Ishikawa (cell line): ENCODE measurements at regions not wholly inside any gene's neighbourhood (a gene's known extent, or its start where the extent isn't known, plus 50 kb on each side); places are given as distances from the start of the nearest gene placed in this dataset.

Source experiments
- CEBPB ChIP-seq: IDR thresholded peaks from 2 replicates; pipeline ENCODE4 v1.6.1; 2012
- CREB1 ChIP-seq: IDR thresholded peaks from 2 replicates; pipeline ENCODE4 v1.6.1; 2012; ENCODE audit warnings: low read depth
- EGR1 ChIP-seq: IDR thresholded peaks from 2 replicates; pipeline ENCODE4 v1.6.1; 2012
- EP300 ChIP-seq: IDR thresholded peaks from 2 replicates; pipeline ENCODE4 v1.6.1; 2012; ENCODE audit warnings: borderline replicate concordance
- FOXM1 ChIP-seq: IDR thresholded peaks from 2 replicates; pipeline ENCODE4 v1.6.1; 2012; ENCODE audit warnings: low read depth, borderline replicate concordance
- MAX ChIP-seq: IDR thresholded peaks from 2 replicates; pipeline ENCODE4 v1.6.1; 2012
- NFIC ChIP-seq: IDR thresholded peaks from 2 replicates; pipeline ENCODE4 v1.6.1; 2012
- RAD21 ChIP-seq: IDR thresholded peaks from 2 replicates; pipeline ENCODE4 v1.6.1; 2012; ENCODE audit warnings: low read depth
- REST ChIP-seq: IDR thresholded peaks from 2 replicates; pipeline ENCODE4 v1.6.1; 2012; ENCODE audit warnings: low read depth, mild to moderate bottlenecking
- TAF1 ChIP-seq: IDR thresholded peaks from 2 replicates; pipeline ENCODE4 v1.6.1; 2012; ENCODE audit warnings: low read depth, mild to moderate bottlenecking
- TCF12 ChIP-seq: IDR thresholded peaks from 2 replicates; pipeline ENCODE4 v1.6.1; 2012; ENCODE audit warnings: low read depth
- TEAD4 ChIP-seq: IDR thresholded peaks from 2 replicates; pipeline ENCODE4 v1.6.1; 2012
- YY1 ChIP-seq: IDR thresholded peaks from 2 replicates; pipeline ENCODE4 v1.6.1; 2012; ENCODE audit warnings: low read depth
- ZBTB7A ChIP-seq: IDR thresholded peaks from 2 replicates; pipeline ENCODE4 v1.6.1; 2012; ENCODE audit warnings: low read depth
- TF ChIP-seq, protein P1 (sequence below): IDR thresholded peaks from 2 replicates; pipeline ENCODE4 v1.6.1; 2012

DNA sequence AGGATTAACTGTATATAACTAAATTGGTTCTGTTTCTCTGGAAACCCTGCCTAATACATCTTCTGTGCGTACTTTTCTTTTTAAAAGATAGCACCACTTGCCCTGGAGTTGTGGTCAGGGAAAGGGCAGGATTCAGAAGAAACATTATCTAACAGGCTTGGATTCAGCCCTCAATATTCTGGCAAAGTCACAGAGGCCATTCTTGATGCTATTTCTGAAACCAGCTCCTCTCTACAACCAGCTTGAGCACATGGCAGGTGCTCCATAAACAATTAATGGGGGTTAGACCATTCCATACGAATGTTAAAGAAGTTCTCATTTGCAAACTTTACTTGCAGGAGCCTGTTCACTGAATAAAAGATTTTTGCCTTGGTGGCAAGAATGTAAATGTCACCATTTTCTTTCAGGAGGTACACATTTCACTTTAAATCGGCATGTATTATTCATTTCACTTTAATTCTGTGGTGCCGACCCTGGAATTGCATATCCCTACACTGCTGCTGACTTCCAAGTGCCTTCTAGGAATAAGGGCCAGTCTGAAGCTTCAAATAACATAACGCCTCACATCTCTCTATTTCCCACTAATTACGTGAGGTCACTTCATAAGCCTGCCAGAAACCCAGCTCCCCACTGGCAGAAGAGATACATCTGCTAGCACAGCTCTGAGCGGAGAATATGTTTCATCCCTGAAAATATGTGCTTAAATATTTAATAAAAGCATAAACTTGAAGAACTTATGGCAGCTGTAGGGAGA is 248.7 kb downstream of the ADGRG6 start:
- TF ChIP-seq NFIC (no peak), FOXM1 (no peak), TEAD4 (no peak), EP300 (no peak)

- TF ChIP-seq, protein P1, sequence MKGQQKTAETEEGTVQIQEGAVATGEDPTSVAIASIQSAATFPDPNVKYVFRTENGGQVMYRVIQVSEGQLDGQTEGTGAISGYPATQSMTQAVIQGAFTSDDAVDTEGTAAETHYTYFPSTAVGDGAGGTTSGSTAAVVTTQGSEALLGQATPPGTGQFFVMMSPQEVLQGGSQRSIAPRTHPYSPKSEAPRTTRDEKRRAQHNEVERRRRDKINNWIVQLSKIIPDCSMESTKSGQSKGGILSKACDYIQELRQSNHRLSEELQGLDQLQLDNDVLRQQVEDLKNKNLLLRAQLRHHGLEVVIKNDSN = no peak
- TF ChIP-seq REST = no peak
- no peak for TF ChIP-seq TEAD4
- TF ChIP-seq TAF1 = no peak
- no peak for TF ChIP-seq NFIC
- TF ChIP-seq CREB1 = no peak
- no peak for TF ChIP-seq EP300
- no peak for TF ChIP-seq YY1
- TF ChIP-seq FOXM1 = no peak
- no peak for TF ChIP-seq ZBTB7A
- no peak for TF ChIP-seq CEBPB
- TF ChIP-seq TCF12 = no peak
- no peak for TF ChIP-seq EGR1
- TF ChIP-seq RAD21 = no peak
- TF ChIP-seq MAX = no peak
Observed at GRCh38 chr6:142551274-142551811, 249.5 kb downstream of the ADGRG6 start.

DNA sequence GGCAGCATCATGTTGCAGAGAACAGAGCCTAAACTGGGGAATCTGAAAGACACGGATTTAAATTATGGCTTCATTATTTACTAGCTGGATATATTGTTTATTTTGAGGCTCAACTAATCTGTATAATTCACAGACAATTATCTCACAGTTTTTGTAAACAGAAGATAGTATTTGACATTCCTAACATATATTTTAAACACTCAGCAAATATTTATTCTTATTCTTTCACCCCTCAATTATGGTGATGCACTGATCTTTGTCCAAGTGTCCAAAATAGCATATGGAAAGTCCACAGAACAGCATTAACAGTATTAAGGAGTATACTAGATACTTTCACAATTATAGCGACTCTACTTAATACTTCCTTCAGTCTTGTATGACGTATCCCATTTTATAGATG is 257.0 kb downstream of the ADGRG6 start:
- TF ChIP-seq EP300 (no peak), REST (no peak), CREB1 (no peak), TCF12 (no peak), NFIC (no peak), RAD21 (no peak), TAF1 (no peak), FOXM1 (no peak), CEBPB (no peak), YY1 (no peak), ZBTB7A (no peak), EGR1 (no peak), MAX (no peak), TEAD4 (no peak)
- TF ChIP-seq, protein P1 = no peak

DNA sequence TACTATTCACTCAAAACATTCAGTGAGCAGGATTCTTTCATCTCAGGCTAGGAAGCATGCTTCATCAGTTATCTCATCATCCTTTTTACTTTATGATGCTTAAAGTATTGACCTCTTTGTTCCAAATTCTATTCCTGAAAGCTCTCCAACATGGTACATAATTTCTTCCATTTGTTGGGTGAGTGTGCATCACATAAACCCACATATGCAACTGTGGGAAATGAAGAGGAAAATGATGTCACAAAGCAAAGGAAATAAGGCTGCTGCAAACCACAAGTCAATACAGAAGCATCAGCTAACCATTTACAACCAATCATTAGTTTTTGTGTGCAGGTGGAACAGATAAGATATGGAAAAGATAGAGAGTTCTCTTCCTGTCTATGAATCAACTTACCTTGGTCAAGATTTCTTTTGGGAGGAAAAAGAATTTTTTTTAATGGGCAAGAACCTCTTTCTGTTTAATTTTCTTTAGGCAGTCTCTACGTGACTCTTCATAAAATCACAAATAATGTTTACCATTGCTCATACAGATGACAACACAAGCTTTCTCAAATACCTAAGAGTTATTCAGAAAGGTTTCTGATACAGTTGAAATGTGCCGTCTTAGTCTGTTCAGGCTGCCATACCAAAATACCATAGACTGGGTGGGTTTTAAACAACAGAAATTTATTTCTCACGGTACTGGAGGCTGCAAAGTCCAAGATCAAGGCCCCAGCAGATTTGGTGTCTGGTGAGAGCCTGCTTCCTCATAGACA is 259.9 kb downstream of the ADGRG6 start:
- TF ChIP-seq, protein P1 = no peak
- TF ChIP-seq REST = no peak
